ENCODE measurements at regions not wholly inside any gene's neighbourhood (a gene's known extent, or its start where the extent isn't known, plus 50 kb on each side); places are given as distances from the start of the nearest gene placed in this dataset.
"Not testable (repeated sequence)": the region's sequence is repeated elsewhere in the genome, so short reads cannot be mapped to it uniquely, and the experiment has no call there.

GRCh38 chr7:130789436-130789835, 55.4 kb upstream of the KLF14 start:
- no peak for DNase-seq

GRCh38 chr7:130791746-130792145, 57.7 kb upstream of the KLF14 start:
- DNase-seq = no peak

DNA sequence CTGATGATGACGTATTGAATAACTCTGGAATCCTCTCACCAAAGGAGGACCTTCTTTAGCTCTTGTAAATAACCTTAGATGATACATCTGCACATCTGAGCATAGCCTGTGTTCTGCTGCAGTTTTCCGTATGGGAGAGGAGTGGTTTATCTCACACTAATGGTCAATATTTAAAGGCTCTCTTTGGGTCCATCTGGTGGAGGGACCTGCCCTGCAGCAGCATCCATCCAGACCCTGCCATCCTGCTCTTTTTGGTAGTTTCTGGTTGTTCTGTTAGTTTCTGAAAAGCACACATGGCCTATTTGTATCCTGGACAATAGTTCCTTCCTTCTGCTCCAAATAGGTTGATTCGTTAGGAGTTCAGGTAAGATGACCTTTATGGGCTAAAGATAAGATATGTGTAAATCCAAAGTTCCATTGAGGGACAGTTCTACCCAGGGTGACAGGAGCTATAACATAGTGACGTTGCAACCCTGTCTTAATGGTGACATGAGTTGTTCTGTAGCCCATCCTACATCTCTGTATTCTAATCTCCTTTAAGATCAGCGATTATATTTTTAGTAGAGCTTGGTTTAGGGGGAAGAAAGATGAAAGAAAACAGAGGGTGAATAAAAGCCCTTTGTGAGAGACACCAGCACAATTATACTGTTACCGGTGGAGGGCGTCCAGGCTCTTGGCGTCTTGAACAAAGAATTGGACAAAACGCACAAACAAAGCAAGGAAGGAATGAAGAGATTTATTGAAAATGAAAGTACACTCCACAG, 60.0 kb upstream of the KLF14 start:
- peak; percentile 29 for DNase-seq

DNA sequence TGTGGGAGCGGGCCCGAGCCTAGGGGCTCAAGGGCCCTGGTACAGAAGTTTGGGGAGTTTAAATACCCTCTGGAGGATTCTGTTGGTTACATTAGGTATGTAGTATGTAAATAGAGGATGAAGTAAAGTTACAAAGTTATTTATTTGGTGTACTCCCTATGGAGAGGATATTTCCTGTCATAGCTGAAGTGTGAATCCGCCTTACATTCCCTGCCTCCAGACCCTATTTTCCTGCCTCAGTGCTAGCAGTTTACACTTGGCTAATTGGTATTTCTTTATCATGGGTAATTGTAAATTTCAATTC, 60.6 kb upstream of the KLF14 start:
- no peak for DNase-seq

GRCh38 chr7:130796425-130796824, 62.4 kb upstream of the KLF14 start:
- DNase-seq = not testable (repeated sequence)

DNA sequence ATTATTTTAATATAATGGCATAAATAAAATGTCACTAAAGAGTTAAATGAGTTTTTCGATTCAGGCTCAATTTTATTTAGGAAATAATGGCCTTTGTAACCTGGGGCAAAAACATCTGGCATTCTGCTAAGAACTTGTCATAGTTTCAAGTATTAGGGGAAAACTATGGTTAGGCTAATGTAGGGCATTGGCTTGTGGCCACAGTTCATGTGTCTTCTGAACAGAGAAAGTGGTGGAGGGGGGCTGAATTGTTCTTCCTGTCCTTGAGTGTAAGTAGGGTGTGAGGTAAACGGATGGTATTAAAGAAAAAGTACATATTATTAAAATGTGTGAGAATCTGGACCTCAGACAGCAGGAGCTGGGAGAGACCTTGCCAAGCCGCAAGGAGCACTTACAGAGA, 69.1 kb upstream of the KLF14 start:
- DNase-seq = no peak

GRCh38 chr7:130804220-130804619, 70.2 kb upstream of the KLF14 start:
- DNase-seq = no peak

- not testable (repeated sequence) for DNase-seq
These were observed 78.8 kb upstream of the KLF14 start for GRCh38 chr7:130812819-130813218.

- DNase-seq = peak; percentile 38
These were observed 80.8 kb upstream of the KLF14 start for GRCh38 chr7:130814778-130815335.

GRCh38 chr7:130818056-130818455, 84.0 kb upstream of the KLF14 start:
- no peak for DNase-seq

GRCh38 chr7:130821864-130822263, 87.9 kb upstream of the KLF14 start:
- DNase-seq = no peak

GRCh38 chr7:130822642-130823041, 88.6 kb upstream of the KLF14 start:
- DNase-seq = no peak

DNA sequence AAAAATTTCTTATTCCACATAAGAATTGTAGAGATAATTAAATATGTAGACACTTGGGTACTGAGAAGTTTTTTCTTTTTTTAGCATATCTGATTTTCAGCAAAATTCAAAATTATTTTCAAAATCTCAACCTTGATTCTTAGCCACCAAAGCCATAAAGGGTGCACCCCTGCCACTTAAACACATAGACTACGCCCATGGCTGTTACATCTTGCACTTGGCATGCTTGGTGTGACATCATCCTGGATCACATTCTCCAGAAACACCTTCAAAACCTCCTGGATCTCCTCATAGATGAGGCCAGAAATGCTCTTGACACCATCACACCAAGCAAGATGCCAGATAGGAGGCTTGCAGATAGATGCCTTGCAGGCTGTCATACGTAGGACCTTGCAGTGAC, 89.1 kb upstream of the KLF14 start:
- DNase-seq = no peak

- no peak for DNase-seq
These were observed 91.8 kb upstream of the KLF14 start for GRCh38 chr7:130825819-130826218.

DNA sequence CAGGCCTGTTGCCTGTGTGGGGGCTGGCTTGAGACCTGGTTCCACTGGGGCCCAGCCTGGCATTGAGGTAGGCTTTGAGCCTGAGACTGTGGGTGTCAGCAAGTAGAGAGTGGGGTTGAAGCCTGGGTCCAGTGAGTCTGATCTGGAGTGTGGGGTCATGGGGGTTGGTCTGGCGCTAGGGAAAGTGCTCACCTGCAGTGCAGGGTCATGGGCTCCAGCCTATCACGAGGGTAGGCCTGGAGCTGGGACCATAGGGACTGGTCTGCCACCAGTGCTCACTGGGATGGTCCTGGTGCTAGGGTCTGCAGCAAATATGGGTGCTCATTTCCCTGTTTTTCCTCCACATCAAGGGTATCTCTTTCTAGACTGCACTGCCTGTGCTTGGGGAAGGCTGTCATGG, 95.4 kb upstream of the KLF14 start:
- no peak for DNase-seq

- DNase-seq = no peak
These were observed 97.3 kb upstream of the KLF14 start for GRCh38 chr7:130831322-130831721.

DNA sequence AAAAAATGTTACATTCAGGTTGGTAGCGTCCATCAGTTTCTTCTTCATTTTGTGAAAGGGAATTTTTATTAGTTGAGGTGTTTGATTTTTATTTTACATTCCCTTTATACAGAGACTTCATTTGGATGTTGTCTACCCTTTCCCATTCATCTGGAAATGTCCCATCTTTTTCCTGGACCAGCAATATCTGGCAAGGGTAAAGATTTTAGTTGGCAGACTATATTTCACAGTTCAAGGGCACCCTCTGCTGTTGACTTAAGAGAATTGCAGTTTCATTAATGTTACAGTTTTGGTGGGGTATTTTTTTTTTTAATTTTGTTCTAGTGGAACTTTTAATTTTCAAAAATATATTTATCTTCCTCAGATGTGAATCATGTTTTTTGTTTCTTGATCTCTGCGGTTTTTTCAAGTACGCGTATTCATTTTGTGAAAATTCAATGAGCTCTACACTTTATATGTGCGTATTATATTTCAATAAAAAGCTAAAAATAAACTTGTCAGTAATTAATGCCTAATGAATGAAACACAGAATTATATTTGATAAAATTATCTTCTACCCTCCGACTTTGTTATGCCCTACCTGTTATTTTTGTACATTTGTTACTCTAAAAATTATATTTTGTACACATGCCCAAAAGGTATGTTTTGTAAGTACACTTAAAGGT, 97.9 kb upstream of the KLF14 start:
- DNase-seq = peak; percentile 57

DNA sequence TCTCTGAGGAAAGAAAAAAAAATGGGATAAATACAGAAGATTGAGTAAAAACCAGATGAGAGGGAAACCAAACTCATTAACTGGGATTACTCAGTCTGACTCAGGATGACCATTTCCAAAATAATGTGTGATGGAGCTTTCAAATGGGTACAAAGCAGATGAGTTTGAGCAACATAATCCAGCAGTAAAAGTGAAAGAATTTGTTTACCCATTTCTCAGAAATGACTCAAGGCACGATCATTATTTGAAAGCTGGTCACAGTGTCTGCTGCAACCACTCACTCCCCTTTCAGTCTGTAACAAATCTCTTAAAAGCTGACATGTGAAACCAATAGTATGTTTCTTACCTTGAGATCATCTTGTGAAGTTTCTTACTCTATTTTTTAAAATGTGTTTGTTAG, 104.7 kb upstream of the KLF14 start:
- peak; percentile 97 for DNase-seq

DNA sequence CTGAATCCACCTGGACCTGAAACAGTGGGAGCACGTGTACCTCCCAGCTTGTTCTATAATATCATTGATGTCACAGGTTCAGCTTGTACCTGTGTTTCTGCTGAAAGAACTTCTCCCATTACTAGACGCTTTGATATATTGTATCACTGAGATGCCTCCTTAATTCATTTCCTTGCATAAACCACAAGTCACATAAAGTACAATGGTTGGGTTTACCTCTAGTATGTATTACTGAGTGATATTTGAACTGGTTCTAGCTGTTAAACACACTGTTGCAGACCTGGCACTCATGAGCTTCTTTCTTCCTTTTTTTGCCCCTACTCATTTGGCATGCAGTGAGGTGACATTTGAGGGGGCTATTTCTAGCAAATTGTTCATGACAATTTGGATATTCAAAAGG, 106.6 kb upstream of the KLF14 start:
- DNase-seq = no peak

GRCh38 chr7:130841416-130841815, 107.4 kb upstream of the KLF14 start:
- no peak for DNase-seq

DNA sequence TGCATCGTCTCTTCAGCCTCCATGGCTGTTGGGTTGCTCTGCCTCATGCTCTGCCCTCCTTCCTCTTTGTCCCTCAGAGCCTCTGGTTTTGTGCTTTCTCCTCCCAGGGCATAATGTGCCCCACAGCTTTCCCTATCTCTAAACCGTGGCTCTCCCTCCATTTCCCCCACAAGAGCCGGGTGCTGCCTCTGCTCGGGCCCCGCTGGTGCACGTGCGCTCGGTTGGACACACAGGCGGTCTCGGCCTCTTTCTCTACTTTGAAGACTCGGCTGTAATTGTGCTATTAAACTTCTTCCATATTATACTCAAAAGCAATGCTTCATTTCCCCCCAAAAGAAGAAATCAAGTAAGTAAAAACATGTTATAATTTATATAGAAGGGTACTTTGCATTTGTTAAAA, 109.7 kb upstream of the KLF14 start:
- DNase-seq = no peak

DNA sequence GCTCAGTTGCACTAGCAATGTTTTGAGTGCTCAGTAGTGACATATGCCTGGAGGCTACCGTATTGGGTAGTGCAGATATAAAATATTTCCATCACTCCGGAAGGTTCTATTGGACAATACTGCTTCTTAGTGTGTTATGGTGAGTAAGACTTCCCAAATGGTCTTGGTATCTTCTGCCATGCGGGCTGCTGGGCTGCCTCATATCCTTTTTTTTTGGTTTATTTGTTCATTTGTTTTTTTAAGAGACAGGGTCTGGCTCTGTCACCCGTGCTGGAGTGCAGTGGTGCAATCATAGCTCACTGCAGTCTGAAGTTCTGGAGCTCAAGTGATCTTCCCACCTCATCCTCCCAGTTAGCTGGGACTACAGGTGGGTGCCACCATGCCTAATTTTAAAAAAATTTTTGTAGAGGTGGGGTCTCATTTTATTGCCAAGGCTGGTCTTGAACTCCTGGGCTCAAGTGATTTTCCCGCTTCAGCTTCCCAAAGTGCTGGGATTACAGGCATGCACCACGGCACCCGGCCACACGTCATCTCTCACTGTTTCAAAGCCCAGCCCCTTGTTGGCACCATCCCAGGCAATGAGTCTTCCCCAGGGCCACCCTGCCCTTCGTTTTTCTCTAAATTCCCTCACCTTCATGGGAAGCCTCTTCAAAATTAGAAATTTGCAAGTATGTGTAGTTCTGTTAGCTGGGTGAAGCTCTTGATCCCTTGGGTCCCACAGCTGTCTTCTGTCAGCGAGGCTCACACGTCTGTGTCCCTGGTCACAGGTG, 111.0 kb upstream of the KLF14 start:
- peak; percentile 72 for DNase-seq

- DNase-seq = peak; percentile 89
These were observed 111.6 kb upstream of the KLF14 start for GRCh38 chr7:130845581-130846085.

Data from fibroblast of skin of abdomen (primary cell).